A549 (cell line): ENCODE measurements at regions not wholly inside any gene's neighbourhood (a gene's known extent, or its start where the extent isn't known, plus 50 kb on each side); places are given as distances from the start of the nearest gene placed in this dataset.

Experiments used
- ATAC-seq, 2 experiments: fragments of 200-7000 bp in 1 of 2; fragments of >200 bp in 1 of 2; cut with Nextera tagmentation in 1 of 2; cut with Tn5 transposase in 1 of 2; 3 replicates each; pipeline versions ENCODE4 v1.8.0 to v1.9.1; 2018 to 2020; ENCODE audit warnings: mild to moderate bottlenecking in 1 of 2, moderate library complexity in 1 of 2
- CTCF ChIA-PET: fragments of 300-600 bp; sonication (Branson Sonifier 250); formaldehyde crosslinking; extraction: SDS; loops from one replicate; lab custom pipeline; 2021; ENCODE audit warnings: antibody characterized with exemption, inconsistent platforms; lab: Yijun Ruan, JAX
- POLR2A ChIA-PET: fragments of 350-600 bp; formaldehyde crosslinking; extraction: SDS; loops from one replicate; lab custom pipeline; 2021; ENCODE audit warnings: antibody characterized with exemption, inconsistent platforms; lab: Yijun Ruan, JAX
- DNase-seq, 2 experiments: peaks; one replicate each; pipeline versions ENCODE4 v3.0.0 to v3.0.0-alpha.2; 2011 to 2016; ENCODE audit warnings: low read depth in 1 of 2, low spot score in 1 of 2
- FAIRE-seq: peaks from 2 replicates; lab custom pipeline; 2011; peaks lifted over from hg19 to GRCh38; lab: Jason Lieb, UNC
- H3K27ac ChIP-seq, 2 experiments: fragments of >200 bp; sonication (Bioruptor Twin); formaldehyde crosslinking; 3 replicates each; pipeline ENCODE4 v1.5.1; 2016 to 2017
- H3K4me1 ChIP-seq: fragments of >200 bp; sonication (Bioruptor Twin); formaldehyde crosslinking; 3 replicates; pipeline ENCODE4 v1.6.1; 2016
- H3K4me2 ChIP-seq: fragments of >200 bp; sonication (Bioruptor Twin); formaldehyde crosslinking; 3 replicates; pipeline ENCODE4 v1.6.1; 2016
- H3K4me3 ChIP-seq: fragments of >200 bp; sonication (Bioruptor Twin); formaldehyde crosslinking; 3 replicates; pipeline ENCODE4 v1.5.1; 2016
- H3K9me3 ChIP-seq: fragments of >200 bp; sonication (Bioruptor Twin); formaldehyde crosslinking; 3 replicates; pipeline ENCODE4 v1.6.1; 2016
- BHLHE40 ChIP-seq: IDR thresholded peaks from 2 replicates; pipeline ENCODE4 v1.6.1; 2012; ENCODE audit warnings: low read depth, low read length, inconsistent platforms
- CHD4 ChIP-seq: fragments of 200-600 bp; sonication (generic); IDR thresholded peaks from 2 replicates; pipeline ENCODE4 v1.6.1; 2016; ENCODE audit warnings: antibody characterized with exemption, mild to moderate bottlenecking, borderline replicate concordance
- ELK1 ChIP-seq: fragments of 150-350 bp; IDR thresholded peaks from 2 replicates; pipeline ENCODE4 v1.6.1; 2014; ENCODE audit warnings: low read depth, mild to moderate bottlenecking, low read length
- ESRRA ChIP-seq: fragments of 150-350 bp; IDR thresholded peaks from 2 replicates; pipeline ENCODE4 v1.6.1; 2014; ENCODE audit warnings: mild to moderate bottlenecking, low read length, borderline replicate concordance
- HOXB5 ChIP-seq: fragments of 250-450 bp; sonication (Bioruptor Pico); IDR thresholded peaks from 2 replicates; pipeline ENCODE4 v1.5.0; 2020; ENCODE audit warnings: mild to moderate bottlenecking, moderate library complexity
- KDM1A ChIP-seq: fragments of 200-600 bp; sonication (generic); IDR thresholded peaks from 2 replicates; pipeline ENCODE4 v1.6.1; 2016; ENCODE audit warnings: low read depth, mild to moderate bottlenecking
- MYC ChIP-seq: IDR thresholded peaks from 2 replicates; pipeline ENCODE4 v1.6.1; 2012; ENCODE audit warnings: mild to moderate bottlenecking, inconsistent platforms, low read length, improper control_type of control experiment, borderline replicate concordance
- NR3C1 ChIP-seq: fragments of >200 bp; sonication (Bioruptor Twin); formaldehyde crosslinking; IDR thresholded peaks from 3 replicates; pipeline ENCODE4 v1.6.1; 2017
- PHF8 ChIP-seq: fragments of 200-600 bp; sonication (generic); IDR thresholded peaks from 2 replicates; pipeline ENCODE4 v1.6.1; 2016; ENCODE audit warnings: low read depth, mild to moderate bottlenecking, antibody characterized with exemption, moderate library complexity, borderline replicate concordance
- RAD21 ChIP-seq, 2 experiments: fragments of >200 bp in 1 of 2; sonication (Bioruptor Twin) in 1 of 2; formaldehyde crosslinking in 1 of 2; IDR thresholded peaks in 1 of 2; conservative IDR thresholded peaks in 1 of 2; 2 replicates in 1 of 2; 3 replicates in 1 of 2; pipeline ENCODE4 v1.6.1; 2012 to 2018; ENCODE audit warnings: inconsistent platforms in 1 of 2
- REST ChIP-seq: fragments of 200-600 bp; sonication (generic); IDR thresholded peaks from 2 replicates; pipeline ENCODE4 v1.6.1; 2016; ENCODE audit warnings: antibody characterized with exemption, mild to moderate bottlenecking, moderate library complexity
- SMC3 ChIP-seq: fragments of >200 bp; sonication (Bioruptor Twin); formaldehyde crosslinking; IDR thresholded peaks from 3 replicates; pipeline ENCODE4 v1.6.1; 2018; ENCODE audit warnings: inconsistent platforms
- WGBS: methylation state at CpG from one replicate; pipeline ENCODE4 v1.1.6; 2017; ENCODE audit errors: missing lambda C conversion rate; 5-methylcytosine and 5-hydroxymethylcytosine counted together
- TF ChIP-seq, protein P1 (sequence below): fragments of >200 bp; sonication (Bioruptor Twin); formaldehyde crosslinking; IDR thresholded peaks from 3 replicates; pipeline ENCODE4 v1.5.1; 2016

DNA sequence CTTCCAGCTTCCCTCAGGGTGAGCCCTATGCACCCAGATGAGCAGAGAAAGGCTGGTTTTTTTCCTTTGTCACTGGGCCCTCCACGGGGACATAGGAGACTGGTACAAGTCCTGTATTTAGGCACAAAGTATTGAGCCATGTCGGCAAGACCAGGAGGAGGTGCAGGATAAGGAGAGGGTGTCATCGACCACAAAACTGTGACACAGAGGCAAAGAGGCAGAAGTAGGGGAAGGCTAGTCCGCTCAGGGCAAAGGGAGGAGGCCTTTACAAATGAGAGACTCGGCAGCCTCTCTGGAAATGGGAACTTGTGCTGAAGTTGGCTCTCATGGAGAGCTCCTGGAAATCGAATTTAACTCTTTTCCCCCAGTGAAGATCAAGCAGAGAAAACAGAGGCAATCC lies 70.7 kb upstream of the CAMK1G start:
- no peak for FAIRE-seq
- no peak for DNase-seq
- no peak for ATAC-seq
- TF ChIP-seq PHF8, result no peak
- no peak for TF ChIP-seq MYC
- TF ChIP-seq CHD4, result no peak
- no peak for TF ChIP-seq ELK1
- no peak for TF ChIP-seq HOXB5
- Histone ChIP-seq H3K4me2 (no peak overlapping the region), H3K9me3 (no peaks in the 10 kb centered on the region), H3K4me1 (no peaks in the 10 kb centered on the region), H3K4me3 (no peak overlapping the region), H3K27ac (no peak overlapping the region)
- CTCF ChIA-PET, result interaction anchor here (0.7 to 2.6 kb wide), 5 partner anchors 9 to 309 kb away, joined by 3 to 8 read pairs (median 5); no protein-coding TSS in a partner anchor
- WGBS, result 40% methylated on average over 6 of the region's 6 CpGs
- POLR2A ChIA-PET, result no interaction called here

- ATAC-seq (peak; percentile 55 to 89; a peak in 5 of 6 replicates), DNase-seq (peak; percentile 38 to 50), FAIRE-seq (no peak)
- ChIA-PET POLR2A (no interaction called here), CTCF (interaction anchor here (0.7 to 2.6 kb wide), 6 partner anchors 8 to 309 kb away, joined by 3 to 8 read pairs (median 5); no protein-coding TSS in a partner anchor)
- Histone ChIP-seq H3K4me3 (no peak overlapping the region), H3K9me3 (no peaks in the 10 kb centered on the region), H3K4me1 (no peaks in the 10 kb centered on the region), H3K27ac (no peak overlapping the region), H3K4me2 (no peak overlapping the region)
- WGBS, result 76% methylated on average over 5 of the region's 5 CpGs
- no peak for TF ChIP-seq KDM1A
- no peak for TF ChIP-seq BHLHE40
- TF ChIP-seq SMC3, result 0 out of 3 replicates have a peak, but pooled peaks have one; percentile 9
- peak; percentile 42 to 67; a peak in 4 of 5 replicates for TF ChIP-seq RAD21 (conservative IDR thresholded peaks at IDR 0.05 in 1 of 2, IDR thresholded peaks at IDR 0.05 in 1 of 2)
- TF ChIP-seq NR3C1, result no peak
- TF ChIP-seq, protein P1, sequence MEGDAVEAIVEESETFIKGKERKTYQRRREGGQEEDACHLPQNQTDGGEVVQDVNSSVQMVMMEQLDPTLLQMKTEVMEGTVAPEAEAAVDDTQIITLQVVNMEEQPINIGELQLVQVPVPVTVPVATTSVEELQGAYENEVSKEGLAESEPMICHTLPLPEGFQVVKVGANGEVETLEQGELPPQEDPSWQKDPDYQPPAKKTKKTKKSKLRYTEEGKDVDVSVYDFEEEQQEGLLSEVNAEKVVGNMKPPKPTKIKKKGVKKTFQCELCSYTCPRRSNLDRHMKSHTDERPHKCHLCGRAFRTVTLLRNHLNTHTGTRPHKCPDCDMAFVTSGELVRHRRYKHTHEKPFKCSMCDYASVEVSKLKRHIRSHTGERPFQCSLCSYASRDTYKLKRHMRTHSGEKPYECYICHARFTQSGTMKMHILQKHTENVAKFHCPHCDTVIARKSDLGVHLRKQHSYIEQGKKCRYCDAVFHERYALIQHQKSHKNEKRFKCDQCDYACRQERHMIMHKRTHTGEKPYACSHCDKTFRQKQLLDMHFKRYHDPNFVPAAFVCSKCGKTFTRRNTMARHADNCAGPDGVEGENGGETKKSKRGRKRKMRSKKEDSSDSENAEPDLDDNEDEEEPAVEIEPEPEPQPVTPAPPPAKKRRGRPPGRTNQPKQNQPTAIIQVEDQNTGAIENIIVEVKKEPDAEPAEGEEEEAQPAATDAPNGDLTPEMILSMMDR, result peak; percentile 44; the same call in 2 of the 3 replicates
Observed at GRCh38 chr1:209513226-209513625, 70.3 kb upstream of the CAMK1G start.

GRCh38 chr1:209516771-209517680 lies 66.5 kb upstream of the CAMK1G start:
- TF ChIP-seq ESRRA (no peak), REST (no peak)
- Histone ChIP-seq H3K4me3 (no peak overlapping the region), H3K9me3 (no peaks in the 10 kb centered on the region), H3K27ac (no peak overlapping the region), H3K4me2 (no peak overlapping the region), H3K4me1 (no peaks in the 10 kb centered on the region)
- ATAC-seq, result no peak
- DNase-seq, result no peak
- POLR2A ChIA-PET, result no interaction called here
- 48% methylated on average over 10 of the region's 10 CpGs for WGBS
- no peak for FAIRE-seq
- CTCF ChIA-PET, result interaction anchor here (0.9 kb wide), 1 partner anchor 49 kb away, joined by 5 read pairs; no protein-coding TSS in a partner anchor
